H9 (cell line): ENCODE measurements at regions not wholly inside any gene's neighbourhood (a gene's known extent, or its start where the extent isn't known, plus 50 kb on each side); places are given as distances from the start of the nearest gene placed in this dataset.
"Not testable (repeated sequence)": the region's sequence is repeated elsewhere in the genome, so short reads cannot be mapped to it uniquely, and the experiment has no call there.

ENCODE experiments used
- DNase-seq: peaks from one replicate; pipeline ENCODE4 v3.0.0-alpha.2; 2017
- H2AFZ ChIP-seq: one replicate; pipeline ENCODE4 v1.6.1; 2013; ENCODE audit warnings: mild to moderate bottlenecking, low read length, control low read depth, moderate library complexity
- H2AK5ac ChIP-seq: 2 replicates; pipeline ENCODE4 v1.6.1; 2013; ENCODE audit warnings: low read length, control low read depth, mixed read lengths; ENCODE audit not compliant: insufficient read length
- H2BK120ac ChIP-seq: one replicate; pipeline ENCODE4 v1.6.1; 2013; ENCODE audit warnings: low read depth, mild to moderate bottlenecking, low read length, control low read depth, inconsistent platforms; ENCODE audit not compliant: poor library complexity, severe bottlenecking
- H2BK12ac ChIP-seq: 2 replicates; pipeline ENCODE4 v1.6.1; 2013; ENCODE audit warnings: low read length, control low read depth, mixed read lengths, low read depth; ENCODE audit not compliant: insufficient read length
- H2BK15ac ChIP-seq: 2 replicates; pipeline ENCODE4 v1.6.1; 2013; ENCODE audit warnings: low read depth, low read length, control low read depth
- H2BK20ac ChIP-seq: one replicate; pipeline ENCODE4 v1.6.1; 2013; ENCODE audit warnings: low read depth, mild to moderate bottlenecking, low read length, control low read depth, inconsistent platforms; ENCODE audit not compliant: poor library complexity, severe bottlenecking
- H2BK5ac ChIP-seq: 2 replicates; pipeline ENCODE4 v1.6.1; 2013; ENCODE audit warnings: low read length, control low read depth, mixed read lengths; ENCODE audit not compliant: insufficient read length
- H3K14ac ChIP-seq: 2 replicates; pipeline ENCODE4 v1.6.1; 2013; ENCODE audit warnings: low read length, control low read depth; ENCODE audit not compliant: insufficient read depth
- H3K18ac ChIP-seq: 2 replicates; pipeline ENCODE4 v1.6.1; 2013; ENCODE audit warnings: low read depth, mild to moderate bottlenecking, mixed read lengths, low read length, control low read depth; ENCODE audit not compliant: insufficient read length
- H3K23ac ChIP-seq: 2 replicates; pipeline ENCODE4 v1.6.1; 2013; ENCODE audit warnings: low read length, control low read depth, mixed read lengths, low read depth; ENCODE audit not compliant: insufficient read length
- H3K23me2 ChIP-seq: 2 replicates; pipeline ENCODE4 v1.6.1; 2013; ENCODE audit warnings: low read depth, mild to moderate bottlenecking, mixed read lengths, low read length, control low read depth; ENCODE audit not compliant: insufficient read length, poor library complexity, severe bottlenecking
- H3K27ac ChIP-seq: 2 replicates; pipeline ENCODE4 v1.5.1; 2013; ENCODE audit warnings: low read length, control low read depth, mixed read lengths, low read depth; ENCODE audit not compliant: insufficient read length
- H3K27me3 ChIP-seq: 2 replicates; pipeline ENCODE4 v1.6.1; 2013; ENCODE audit warnings: low read length, control low read depth, inconsistent platforms; ENCODE audit not compliant: insufficient read depth
- H3K4ac ChIP-seq: 2 replicates; pipeline ENCODE4 v1.6.1; 2013; ENCODE audit warnings: low read depth, mild to moderate bottlenecking, control low read depth, inconsistent platforms, low read length, moderate library complexity
- H3K4me1 ChIP-seq: 2 replicates; pipeline ENCODE4 v1.6.1; 2013; ENCODE audit warnings: low read length, control low read depth, inconsistent platforms; ENCODE audit not compliant: insufficient read depth
- H3K4me2 ChIP-seq: 2 replicates; pipeline ENCODE4 v1.6.1; 2013; ENCODE audit warnings: low read length, control low read depth, mixed read lengths; ENCODE audit not compliant: insufficient read length, insufficient read depth
- H3K56ac ChIP-seq: 2 replicates; pipeline ENCODE4 v1.6.1; 2013; ENCODE audit warnings: low read depth, mild to moderate bottlenecking, mixed read lengths, low read length, control low read depth; ENCODE audit not compliant: insufficient read length
- H3K79me1 ChIP-seq: 2 replicates; pipeline ENCODE4 v1.6.1; 2013; ENCODE audit warnings: low read depth, mild to moderate bottlenecking, moderate library complexity, low read length, control low read depth, inconsistent platforms; ENCODE audit not compliant: insufficient read depth, poor library complexity, severe bottlenecking
- H3K79me2 ChIP-seq: 2 replicates; pipeline ENCODE4 v1.6.1; 2013; ENCODE audit warnings: low read length, control low read depth, inconsistent platforms; ENCODE audit not compliant: insufficient read depth
- H3K9ac ChIP-seq: 2 replicates; pipeline ENCODE4 v1.6.1; 2013; ENCODE audit warnings: low read length, control low read depth, mixed read lengths; ENCODE audit not compliant: insufficient read length; ENCODE audit errors: extremely low read depth
- H3K9me3 ChIP-seq: one replicate; pipeline ENCODE4 v1.6.1; 2013; ENCODE audit warnings: low read depth, low read length, inconsistent platforms; ENCODE audit not compliant: control insufficient read depth
- H3T11ph ChIP-seq: one replicate; pipeline ENCODE4 v1.6.1; 2013; ENCODE audit warnings: mild to moderate bottlenecking, low read length, control low read depth, inconsistent platforms
- H4K20me1 ChIP-seq: one replicate; pipeline ENCODE4 v1.6.1; 2013; ENCODE audit not compliant: control insufficient read depth, insufficient read length, insufficient read depth
- H4K5ac ChIP-seq: 2 replicates; pipeline ENCODE4 v1.6.1; 2013; ENCODE audit warnings: low read depth, mild to moderate bottlenecking, mixed read lengths, low read length, control low read depth; ENCODE audit not compliant: insufficient read length
- H4K8ac ChIP-seq: replicated peaks from 2 replicates; pipeline ENCODE4 v1.6.1; 2013; ENCODE audit warnings: low read length, control low read depth, mixed read lengths, low read depth; ENCODE audit not compliant: insufficient read length
- H4K91ac ChIP-seq: 2 replicates; pipeline ENCODE4 v1.6.1; 2013; ENCODE audit warnings: low read depth, mild to moderate bottlenecking, moderate library complexity, mixed read lengths, low read length, control low read depth; ENCODE audit not compliant: insufficient read length
- H3K27ac Mint-ChIP-seq, 3 experiments: 2 replicates in 2 of 3; 3 replicates in 1 of 3; pipeline ENCODE4 v1.8.0; 2020 to 2021; ENCODE audit warnings: mixed read lengths in 3 of 3, mild to moderate bottlenecking in 1 of 3, moderate library complexity in 1 of 3
- H3K27me3 Mint-ChIP-seq: 2 replicates; pipeline ENCODE4 v1.8.0; 2021; ENCODE audit warnings: low read depth, mild to moderate bottlenecking, moderate library complexity, mixed read lengths
- H3K36me3 Mint-ChIP-seq, 3 experiments: 2 replicates in 2 of 3; 3 replicates in 1 of 3; pipeline ENCODE4 v1.8.0; 2020 to 2021; ENCODE audit warnings: low read depth in 3 of 3, mixed read lengths in 3 of 3; ENCODE audit not compliant: insufficient read depth in 1 of 3
- H3K4me1 Mint-ChIP-seq, 2 experiments: 2 replicates each; pipeline ENCODE4 v1.8.0; 2020; ENCODE audit warnings: mixed read lengths in 2 of 2
- H3K4me3 Mint-ChIP-seq, 2 experiments: 2 replicates in 1 of 2; 3 replicates in 1 of 2; pipeline ENCODE4 v1.8.0; 2020 to 2021; ENCODE audit warnings: mild to moderate bottlenecking in 2 of 2, mixed read lengths in 2 of 2, moderate library complexity in 1 of 2
- H3K9me3 Mint-ChIP-seq, 2 experiments: 2 replicates in 1 of 2; 3 replicates in 1 of 2; pipeline ENCODE4 v1.8.0; 2020; ENCODE audit warnings: mild to moderate bottlenecking in 2 of 2, mixed read lengths in 2 of 2, moderate library complexity in 1 of 2
- WGBS: extraction: QIAGEN DNeasy Blood & Tissue Kit; methylation state at CpG from one replicate; pipeline ENCODE4 v1.1.7; 2013; ENCODE audit warnings: missing lambda C conversion rate, low lambda C conversion rate, mixed read lengths; ENCODE audit not compliant: insufficient read length; ENCODE audit errors: extremely low coverage; 5-methylcytosine and 5-hydroxymethylcytosine counted together
- TF ChIP-seq, protein P1 (sequence below): fragments of 200-600 bp; sonication (generic); conservative IDR thresholded peaks from 3 replicates; pipeline ENCODE4 v1.8.0; 2021; ENCODE audit warnings: antibody characterized with exemption, mild to moderate bottlenecking

DNA sequence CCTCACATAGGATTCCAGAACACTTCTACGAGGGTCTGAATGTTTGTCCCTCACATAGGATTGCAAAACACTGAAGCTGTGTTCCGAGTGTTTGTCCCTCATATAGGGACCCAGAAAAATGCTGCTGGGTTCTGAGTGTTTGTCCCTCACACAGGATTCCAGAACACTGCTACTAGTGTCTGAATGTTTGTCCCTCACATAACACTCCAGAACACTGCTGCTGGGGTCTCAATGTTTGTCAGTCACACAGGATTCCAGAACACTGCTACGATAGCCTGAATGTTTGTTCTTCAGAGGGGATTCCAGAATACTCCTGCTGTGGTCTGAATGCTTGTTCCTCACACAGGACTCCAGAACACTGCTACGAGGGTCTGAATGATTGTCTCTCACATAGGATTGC, 218.7 kb downstream of the FOXD4L6 start:
- no peak overlapping the region for H3K27ac Mint-ChIP-seq
- no CpG with 5 or more reads among the region's 4 CpGs for WGBS
- no peak for DNase-seq
- Histone ChIP-seq H2BK15ac (no peak overlapping the region), H2AK5ac (no peak overlapping the region), H3K23ac (no peak overlapping the region), H2AFZ (no peak overlapping the region), H3K4ac (no peak overlapping the region), H3K18ac (no peak overlapping the region), H3K23me2 (no peaks in the 10 kb centered on the region), H3K79me1 (no peaks in the 10 kb centered on the region), H2BK12ac (no peak overlapping the region), H3K27ac (no peak overlapping the region), H3K79me2 (no peaks in the 10 kb centered on the region), H4K91ac (no peak overlapping the region), H3K4me2 (no peak overlapping the region), H4K8ac (no peak overlapping the region), H2BK5ac (no peak overlapping the region), H3K56ac (no peak overlapping the region), H3K9ac (no peak overlapping the region), H3K14ac (no peak overlapping the region), H2BK20ac (no peak overlapping the region), H3K4me1 (no peaks in the 10 kb centered on the region), H2BK120ac (no peak overlapping the region), H4K20me1 (no peaks in the 10 kb centered on the region), H3K27me3 (peaks cover 63% of the 10 kb centered on the region), H4K5ac (no peak overlapping the region), H3K9me3 (peaks cover 90% of the 10 kb centered on the region), H3T11ph (no peak overlapping the region)
- TF ChIP-seq, protein P1, sequence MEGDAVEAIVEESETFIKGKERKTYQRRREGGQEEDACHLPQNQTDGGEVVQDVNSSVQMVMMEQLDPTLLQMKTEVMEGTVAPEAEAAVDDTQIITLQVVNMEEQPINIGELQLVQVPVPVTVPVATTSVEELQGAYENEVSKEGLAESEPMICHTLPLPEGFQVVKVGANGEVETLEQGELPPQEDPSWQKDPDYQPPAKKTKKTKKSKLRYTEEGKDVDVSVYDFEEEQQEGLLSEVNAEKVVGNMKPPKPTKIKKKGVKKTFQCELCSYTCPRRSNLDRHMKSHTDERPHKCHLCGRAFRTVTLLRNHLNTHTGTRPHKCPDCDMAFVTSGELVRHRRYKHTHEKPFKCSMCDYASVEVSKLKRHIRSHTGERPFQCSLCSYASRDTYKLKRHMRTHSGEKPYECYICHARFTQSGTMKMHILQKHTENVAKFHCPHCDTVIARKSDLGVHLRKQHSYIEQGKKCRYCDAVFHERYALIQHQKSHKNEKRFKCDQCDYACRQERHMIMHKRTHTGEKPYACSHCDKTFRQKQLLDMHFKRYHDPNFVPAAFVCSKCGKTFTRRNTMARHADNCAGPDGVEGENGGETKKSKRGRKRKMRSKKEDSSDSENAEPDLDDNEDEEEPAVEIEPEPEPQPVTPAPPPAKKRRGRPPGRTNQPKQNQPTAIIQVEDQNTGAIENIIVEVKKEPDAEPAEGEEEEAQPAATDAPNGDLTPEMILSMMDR: no peak
- no peak overlapping the region for H3K4me3 Mint-ChIP-seq
- H3K36me3 Mint-ChIP-seq: peaks cover 18 to 86% (median 45%) of the 10 kb centered on the region in 3 experiments; a peak in 6 of 7 replicates
- peaks cover 100% of the 10 kb centered on the region for H3K27me3 Mint-ChIP-seq
- H3K9me3 Mint-ChIP-seq: peaks cover 99% of the 10 kb centered on the region in 2 experiments
- no peaks in the 10 kb centered on the region for H3K4me1 Mint-ChIP-seq

DNA sequence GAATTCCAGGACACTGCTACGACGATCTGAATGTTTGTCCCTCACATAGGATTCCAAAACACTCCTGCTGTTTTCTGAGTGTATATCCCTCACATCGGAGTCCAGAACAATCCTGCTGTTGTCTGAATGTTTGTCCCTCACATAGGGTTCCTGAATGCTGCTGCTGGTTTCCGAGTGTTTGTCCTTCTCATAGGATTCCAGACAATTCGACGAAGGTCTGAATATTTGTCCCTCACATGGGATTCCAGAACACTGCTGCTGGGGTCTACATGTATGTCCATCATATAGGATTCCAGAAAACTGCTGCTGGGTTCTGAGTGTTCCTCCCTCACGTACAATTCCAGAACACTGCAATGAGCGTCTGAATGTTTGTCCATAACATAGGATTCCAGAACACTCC, 219.4 kb downstream of the FOXD4L6 start:
- not testable (repeated sequence) for H3K23me2 ChIP-seq, DNase-seq, H3T11ph ChIP-seq, H4K20me1 ChIP-seq, H2AFZ ChIP-seq, H4K5ac ChIP-seq, H2BK20ac ChIP-seq, H2BK12ac ChIP-seq, H3K4me3 Mint-ChIP-seq, H3K14ac ChIP-seq, H2BK120ac ChIP-seq, H3K4me1 Mint-ChIP-seq, H3K79me1 ChIP-seq, H3K79me2 ChIP-seq, H2AK5ac ChIP-seq, H3K9ac ChIP-seq, H2BK5ac ChIP-seq, H3K56ac ChIP-seq, H3K27ac Mint-ChIP-seq, H3K23ac ChIP-seq, H4K8ac ChIP-seq, H3K4me1 ChIP-seq, H2BK15ac ChIP-seq, H3K27ac ChIP-seq, H3K18ac ChIP-seq, H3K4ac ChIP-seq, H4K91ac ChIP-seq, H3K4me2 ChIP-seq
- Mint-ChIP-seq H3K9me3 (peaks cover 99% of the 10 kb centered on the region in 2 experiments), H3K36me3 (peaks cover 14 to 85% (median 38%) of the 10 kb centered on the region in 3 experiments; a peak in 6 of 7 replicates), H3K27me3 (peaks cover 100% of the 10 kb centered on the region)
- Histone ChIP-seq H3K9me3 (peaks cover 83% of the 10 kb centered on the region), H3K27me3 (peaks cover 56% of the 10 kb centered on the region)
- no CpG with 5 or more reads among the region's 8 CpGs for WGBS
